ENCODE measurements at regions not wholly inside any gene's neighbourhood (a gene's known extent, or its start where the extent isn't known, plus 50 kb on each side); places are given as distances from the start of the nearest gene placed in this dataset.

DNA sequence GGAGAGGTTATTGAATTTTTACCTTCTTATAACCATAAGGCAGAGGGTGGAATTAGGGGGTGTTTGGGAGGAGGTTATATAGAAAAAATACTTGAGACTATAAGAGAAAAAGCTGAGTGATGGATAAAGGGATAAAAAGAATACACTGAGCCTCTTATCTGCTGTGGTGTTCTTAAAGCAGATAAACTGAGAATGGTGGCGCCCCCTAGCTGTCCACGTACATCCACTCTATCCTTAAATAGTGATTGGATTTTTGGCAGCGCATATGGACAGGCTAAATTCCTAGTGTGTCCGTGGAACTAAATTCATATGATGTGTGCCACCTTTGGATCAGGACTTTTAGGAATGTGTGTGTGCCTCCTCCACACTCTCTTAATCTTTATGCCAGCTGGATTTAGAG is 121.1 kb downstream of the OXSM start:
- intact Hi-C loops (cut with micrococcal nuclease; ENCODE audit: unreplicated experiment) = no loop called here
- H3K27me3 ChIP-seq (replicated peaks; ENCODE audit: control insufficient read depth, insufficient read depth, low read length) = no peaks in the 10 kb centered on the region
- Mint-ChIP-seq H3K27me3 (ENCODE audit: insufficient read depth, unreplicated experiment) (peaks cover 6% of the 10 kb centered on the region), H3K4me1 (ENCODE audit: low read depth, unreplicated experiment) (no peaks in the 10 kb centered on the region), H3K36me3 (ENCODE audit: insufficient read depth, unreplicated experiment) (no peaks in the 10 kb centered on the region), H3K9me3 (ENCODE audit: unreplicated experiment) (no peaks in the 10 kb centered on the region), H3K4me3 (ENCODE audit: unreplicated experiment) (no peak overlapping the region), H3K27ac (ENCODE audit: unreplicated experiment) (no peak overlapping the region)
- BruUV-seq (replicated peaks) = no TSS peak
- H3K4me3 ChIP-seq (ENCODE audit: low read depth, low read length) = no peak overlapping the region
- no peaks in the 10 kb centered on the region for H3K36me3 ChIP-seq (ENCODE audit: control insufficient read depth, insufficient read depth, low read length)
- no peaks in the 10 kb centered on the region for H3K9me3 ChIP-seq
- TF ChIP-seq, protein P1, sequence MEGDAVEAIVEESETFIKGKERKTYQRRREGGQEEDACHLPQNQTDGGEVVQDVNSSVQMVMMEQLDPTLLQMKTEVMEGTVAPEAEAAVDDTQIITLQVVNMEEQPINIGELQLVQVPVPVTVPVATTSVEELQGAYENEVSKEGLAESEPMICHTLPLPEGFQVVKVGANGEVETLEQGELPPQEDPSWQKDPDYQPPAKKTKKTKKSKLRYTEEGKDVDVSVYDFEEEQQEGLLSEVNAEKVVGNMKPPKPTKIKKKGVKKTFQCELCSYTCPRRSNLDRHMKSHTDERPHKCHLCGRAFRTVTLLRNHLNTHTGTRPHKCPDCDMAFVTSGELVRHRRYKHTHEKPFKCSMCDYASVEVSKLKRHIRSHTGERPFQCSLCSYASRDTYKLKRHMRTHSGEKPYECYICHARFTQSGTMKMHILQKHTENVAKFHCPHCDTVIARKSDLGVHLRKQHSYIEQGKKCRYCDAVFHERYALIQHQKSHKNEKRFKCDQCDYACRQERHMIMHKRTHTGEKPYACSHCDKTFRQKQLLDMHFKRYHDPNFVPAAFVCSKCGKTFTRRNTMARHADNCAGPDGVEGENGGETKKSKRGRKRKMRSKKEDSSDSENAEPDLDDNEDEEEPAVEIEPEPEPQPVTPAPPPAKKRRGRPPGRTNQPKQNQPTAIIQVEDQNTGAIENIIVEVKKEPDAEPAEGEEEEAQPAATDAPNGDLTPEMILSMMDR (IDR thresholded peaks at IDR 0.05; ENCODE audit: insufficient read depth in 1 of 2, low read depth in 1 of 2, low read length in 1 of 2, severe bottlenecking in 1 of 2, unreplicated experiment in 1 of 2) = peak in 1 of 2 experiments; percentile 35
- H3K4me1 ChIP-seq = no peaks in the 10 kb centered on the region
- DNase-seq = peak in 1 of 2 experiments; percentile 7
- CTCF ChIA-PET = interaction anchor here (0.5 kb wide), 1 partner anchor 15 kb away, joined by 3 read pairs; no protein-coding TSS in a partner anchor
- POLR2A ChIA-PET = no interaction called here

DNA sequence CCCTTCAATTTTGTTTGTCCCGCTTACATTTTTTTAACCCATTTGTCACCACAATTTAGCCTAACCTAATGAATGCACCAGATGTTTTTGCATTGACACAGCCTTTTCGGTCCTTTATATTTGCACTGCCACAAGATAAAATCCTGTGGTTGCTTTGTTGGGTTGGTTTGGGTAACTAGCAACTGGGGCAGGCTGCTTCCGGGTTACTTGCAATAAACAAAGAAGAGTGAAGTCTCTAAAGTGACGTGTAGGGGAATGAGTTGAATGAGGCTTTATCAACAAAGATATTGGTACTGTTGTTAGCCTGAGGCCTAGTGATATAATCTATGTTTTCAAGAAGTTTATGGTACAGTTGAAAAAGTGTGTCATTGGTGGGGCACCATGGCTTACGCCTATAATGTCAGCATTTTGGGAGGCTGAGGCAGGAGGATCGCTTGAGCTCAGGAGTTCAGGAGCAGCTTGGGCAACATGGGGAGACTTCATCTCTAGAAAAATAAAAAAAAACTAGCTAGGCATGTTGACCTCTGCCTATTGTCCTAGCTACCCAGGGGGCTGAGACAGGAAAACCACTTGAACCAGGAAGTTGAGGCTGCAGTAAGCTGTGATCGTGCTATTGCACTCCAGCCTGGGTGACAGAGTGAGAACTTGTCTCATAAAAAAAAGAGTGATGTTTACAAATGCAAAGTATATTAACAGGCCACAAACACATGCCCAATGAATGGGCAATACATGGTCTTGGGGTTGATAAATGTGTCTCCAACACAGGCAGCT is 121.8 kb downstream of the OXSM start:
- no peak for DNase-seq
- Histone ChIP-seq H3K27me3 (replicated peaks; ENCODE audit: control insufficient read depth, insufficient read depth, low read length) (no peaks in the 10 kb centered on the region), H3K4me1 (no peaks in the 10 kb centered on the region), H3K4me3 (ENCODE audit: low read depth, low read length) (no peak overlapping the region), H3K36me3 (ENCODE audit: control insufficient read depth, insufficient read depth, low read length) (no peaks in the 10 kb centered on the region), H3K9me3 (no peaks in the 10 kb centered on the region)
- Mint-ChIP-seq H3K9me3 (ENCODE audit: unreplicated experiment) (no peaks in the 10 kb centered on the region), H3K4me3 (ENCODE audit: unreplicated experiment) (no peak overlapping the region), H3K27me3 (ENCODE audit: insufficient read depth, unreplicated experiment) (peaks cover 6% of the 10 kb centered on the region), H3K36me3 (ENCODE audit: insufficient read depth, unreplicated experiment) (no peaks in the 10 kb centered on the region), H3K4me1 (ENCODE audit: low read depth, unreplicated experiment) (no peaks in the 10 kb centered on the region), H3K27ac (ENCODE audit: unreplicated experiment) (no peak overlapping the region)
- POLR2A ChIA-PET = no interaction called here
- BruUV-seq (replicated peaks) = no TSS peak
- intact Hi-C loops (cut with micrococcal nuclease; ENCODE audit: unreplicated experiment) = no loop called here
- CTCF ChIA-PET = interaction anchor here (0.5 kb wide), 1 partner anchor 16 kb away, joined by 3 read pairs; no protein-coding TSS in a partner anchor
- TF ChIP-seq, protein P1 (IDR thresholded peaks at IDR 0.05; ENCODE audit: insufficient read depth in 1 of 2, low read depth in 1 of 2, low read length in 1 of 2, severe bottlenecking in 1 of 2, unreplicated experiment in 1 of 2) = no peak

DNA sequence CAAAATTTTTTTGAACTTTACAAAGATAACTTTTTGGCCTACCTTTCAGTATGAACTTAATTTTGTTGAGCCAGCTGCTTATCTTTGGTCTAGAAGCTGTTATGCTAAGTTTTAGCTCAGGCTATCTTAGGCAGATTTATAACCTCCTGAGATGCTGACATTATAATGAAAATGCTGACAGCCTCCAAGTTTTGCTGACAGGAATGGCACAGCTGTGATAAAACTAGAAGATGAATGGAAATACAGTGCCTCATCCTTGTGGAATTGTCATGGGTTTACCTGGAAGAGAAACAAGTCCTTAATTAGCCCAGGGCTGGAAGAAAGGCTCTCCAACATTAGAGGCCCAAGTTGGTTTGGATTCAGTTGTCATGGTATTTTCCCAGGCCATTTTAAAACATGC is 123.3 kb downstream of the OXSM start:
- no peak overlapping the region for H3K27ac Mint-ChIP-seq (ENCODE audit: unreplicated experiment)

More for the DNA sequence above, 123.3 kb downstream of the OXSM start:
- CTCF ChIA-PET = no interaction called here
- Mint-ChIP-seq H3K36me3 (ENCODE audit: insufficient read depth, unreplicated experiment) (no peaks in the 10 kb centered on the region), H3K4me3 (ENCODE audit: unreplicated experiment) (no peak overlapping the region), H3K9me3 (ENCODE audit: unreplicated experiment) (no peaks in the 10 kb centered on the region), H3K4me1 (ENCODE audit: low read depth, unreplicated experiment) (no peaks in the 10 kb centered on the region), H3K27me3 (ENCODE audit: insufficient read depth, unreplicated experiment) (peaks cover 6% of the 10 kb centered on the region)
- Histone ChIP-seq H3K27me3 (replicated peaks; ENCODE audit: control insufficient read depth, insufficient read depth, low read length) (no peaks in the 10 kb centered on the region), H3K4me1 (no peaks in the 10 kb centered on the region), H3K9me3 (no peaks in the 10 kb centered on the region), H3K36me3 (ENCODE audit: control insufficient read depth, insufficient read depth, low read length) (no peaks in the 10 kb centered on the region), H3K4me3 (ENCODE audit: low read depth, low read length) (no peak overlapping the region)
- POLR2A ChIA-PET = no interaction called here
- DNase-seq = no peak
- no TSS peak for BruUV-seq (replicated peaks)
- TF ChIP-seq, protein P1 (IDR thresholded peaks at IDR 0.05; ENCODE audit: insufficient read depth in 1 of 2, low read depth in 1 of 2, low read length in 1 of 2, severe bottlenecking in 1 of 2, unreplicated experiment in 1 of 2) = no peak
- intact Hi-C loops (cut with micrococcal nuclease; ENCODE audit: unreplicated experiment) = no loop called here

Data from Caco-2 (cell line).